H1 (cell line): ENCODE measurements at regions not wholly inside any gene's neighbourhood (a gene's known extent, or its start where the extent isn't known, plus 50 kb on each side); places are given as distances from the start of the nearest gene placed in this dataset.

Experiments used
- CTCF ChIA-PET: fragments of 300-600 bp; sonication (Branson Sonifier 250); formaldehyde crosslinking; loops from one replicate; lab custom pipeline; 2021; ENCODE audit not compliant: partially characterized antibody; lab: Charles Lee
- POLR2A ChIA-PET: fragments of 300-600 bp; sonication (Branson Sonifier 250); formaldehyde crosslinking; loops from one replicate; lab custom pipeline; 2021; ENCODE audit warnings: inconsistent platforms; ENCODE audit not compliant: partially characterized antibody; lab: Charles Lee
- DNase-seq, 2 experiments: peaks; one replicate each; pipeline versions ENCODE4 v3.0.0 to v3.0.0-alpha.2; 2010 to 2022; ENCODE audit warnings: low spot score in 2 of 2, low read depth in 1 of 2, mixed read lengths in 1 of 2
- FAIRE-seq: peaks from 2 replicates; lab custom pipeline; 2011; peaks lifted over from hg19 to GRCh38; lab: Jason Lieb, UNC
- H2AFZ ChIP-seq: 2 replicates; pipeline ENCODE4 v1.8.1; 2012; ENCODE audit warnings: low read length, inconsistent platforms
- H2AK5ac ChIP-seq: 2 replicates; pipeline ENCODE4 v1.6.1; 2013; ENCODE audit warnings: low read depth, low read length
- H2BK120ac ChIP-seq: replicated peaks from 2 replicates; pipeline ENCODE3; 2013; ENCODE audit warnings: low read depth, low read length, inconsistent platforms
- H2BK12ac ChIP-seq: 2 replicates; pipeline ENCODE4 v1.6.1; 2013; ENCODE audit warnings: low read depth, low read length
- H2BK15ac ChIP-seq: 2 replicates; pipeline ENCODE4 v1.6.1; 2013; ENCODE audit warnings: low read length
- H2BK20ac ChIP-seq: 2 replicates; pipeline ENCODE4 v1.6.1; 2013; ENCODE audit warnings: low read length
- H2BK5ac ChIP-seq: 2 replicates; pipeline ENCODE4 v1.6.1; 2013; ENCODE audit warnings: low read depth, low read length
- H3K14ac ChIP-seq: 2 replicates; pipeline ENCODE4 v1.6.1; 2013; ENCODE audit warnings: inconsistent platforms; ENCODE audit not compliant: insufficient read length
- H3K18ac ChIP-seq: 2 replicates; pipeline ENCODE4 v1.6.1; 2013; ENCODE audit warnings: low read length; ENCODE audit errors: extremely low read depth
- H3K23ac ChIP-seq: 2 replicates; pipeline ENCODE4 v1.6.1; 2013; ENCODE audit warnings: inconsistent platforms; ENCODE audit not compliant: insufficient read length
- H3K23me2 ChIP-seq: 2 replicates; pipeline ENCODE4 v1.6.1; 2013; ENCODE audit warnings: low read depth, low read length
- H3K27ac ChIP-seq: 2 replicates; pipeline ENCODE4 v1.6.1; 2011; ENCODE audit warnings: low read depth, low read length, inconsistent platforms
- H3K27me3 ChIP-seq, 4 experiments: replicated peaks in 1 of 4; 1 replicate in 1 of 4; 2 replicates in 3 of 4; pipeline versions ENCODE4 v1.6.1 to v1.8.1; 2011 to 2013; ENCODE audit warnings: low read length in 3 of 4, mild to moderate bottlenecking in 3 of 4, inconsistent platforms in 2 of 4, mixed read lengths in 2 of 4, moderate library complexity in 1 of 4; ENCODE audit not compliant: control insufficient read depth in 3 of 4, insufficient read depth in 3 of 4; ENCODE audit errors: extremely low read depth in 1 of 4
- H3K36me3 ChIP-seq, 4 experiments: 2 replicates each; pipeline versions ENCODE4 v1.6.1 to v1.8.1; 2011 to 2013; ENCODE audit warnings: mild to moderate bottlenecking in 4 of 4, low read length in 3 of 4, moderate library complexity in 2 of 4, control low read depth in 1 of 4, inconsistent platforms in 1 of 4; ENCODE audit not compliant: insufficient read depth in 4 of 4, control insufficient read depth in 2 of 4
- H3K4ac ChIP-seq: replicated peaks from 2 replicates; pipeline ENCODE3; 2013; ENCODE audit warnings: low read length, low read depth, mixed read lengths, inconsistent platforms; ENCODE audit not compliant: insufficient read length
- H3K4me1 ChIP-seq, 4 experiments: replicated peaks in 1 of 4; 1 replicate in 1 of 4; 2 replicates in 3 of 4; pipeline versions ENCODE4 v1.6.1 to v1.8.1; 2011 to 2013; ENCODE audit warnings: low read length in 3 of 4, inconsistent platforms in 2 of 4, mixed read lengths in 1 of 4; ENCODE audit not compliant: insufficient read depth in 4 of 4, control insufficient read depth in 3 of 4
- H3K4me2 ChIP-seq, 2 experiments: 2 replicates each; pipeline versions ENCODE4 v1.6.1 to v1.8.1; 2011 to 2013; ENCODE audit warnings: low read depth in 2 of 2, low read length in 2 of 2, control low read depth in 1 of 2, inconsistent platforms in 1 of 2, mild to moderate bottlenecking in 1 of 2; ENCODE audit not compliant: insufficient read depth in 1 of 2
- H3K4me3 ChIP-seq, 4 experiments: fragments of 200-600, 300-600 bp in 1 of 4; sonication (generic), shearing (Covaris generic), sonication (Bioruptor Twin) in 1 of 4; 2 replicates each; pipeline versions ENCODE4 v1.5.1 to v1.8.1; 2011 to 2016; ENCODE audit warnings: low read length in 4 of 4, low read depth in 3 of 4, control low read depth in 2 of 4, inconsistent platforms in 2 of 4, mild to moderate bottlenecking in 2 of 4, mixed read lengths in 1 of 4, moderate library complexity in 1 of 4; ENCODE audit not compliant: insufficient read depth in 2 of 4; ENCODE audit errors: extremely low read depth in 1 of 4
- H3K56ac ChIP-seq: replicated peaks from 2 replicates; pipeline ENCODE3; 2013; ENCODE audit warnings: low read depth, mild to moderate bottlenecking, mixed read lengths, low read length, inconsistent platforms; ENCODE audit not compliant: insufficient read length
- H3K79me1 ChIP-seq: 2 replicates; pipeline ENCODE4 v1.6.1; 2013; ENCODE audit warnings: low read depth, low read length, control low read depth
- H3K79me2 ChIP-seq, 2 experiments: 2 replicates each; pipeline versions ENCODE4 v1.6.1 to v1.8.1; 2012 to 2013; ENCODE audit warnings: low read length in 2 of 2, mild to moderate bottlenecking in 2 of 2, inconsistent platforms in 1 of 2; ENCODE audit not compliant: insufficient read depth in 2 of 2, control insufficient read depth in 1 of 2
- H3K9ac ChIP-seq, 4 experiments: replicated peaks in 1 of 4; 1 replicate in 1 of 4; 2 replicates in 3 of 4; pipeline versions ENCODE4 v1.6.1 to v1.8.1; 2011 to 2013; ENCODE audit warnings: low read depth in 3 of 4, low read length in 3 of 4, control low read depth in 2 of 4, mild to moderate bottlenecking in 2 of 4, moderate library complexity in 2 of 4, inconsistent platforms in 1 of 4; ENCODE audit errors: extremely low read depth in 1 of 4
- H3K9me3 ChIP-seq, 2 experiments: 2 replicates each; pipeline versions ENCODE4 v1.6.1 to v1.8.1; 2012 to 2013; ENCODE audit warnings: mild to moderate bottlenecking in 2 of 2, moderate library complexity in 2 of 2, control low read depth in 1 of 2, inconsistent platforms in 1 of 2, low read depth in 1 of 2, low read length in 1 of 2, mixed read lengths in 1 of 2; ENCODE audit not compliant: insufficient read depth in 2 of 2
- H4K20me1 ChIP-seq, 2 experiments: replicated peaks in 1 of 2; 2 replicates each; pipeline versions ENCODE3 to v1.8.1; 2011 to 2013; ENCODE audit warnings: inconsistent platforms in 2 of 2, low read length in 2 of 2, mild to moderate bottlenecking in 1 of 2; ENCODE audit not compliant: insufficient read depth in 2 of 2, control insufficient read depth in 1 of 2
- H4K5ac ChIP-seq: 2 replicates; pipeline ENCODE4 v1.6.1; 2013; ENCODE audit warnings: low read length, low read depth, mixed read lengths, inconsistent platforms; ENCODE audit not compliant: insufficient read length
- H4K8ac ChIP-seq: 2 replicates; pipeline ENCODE4 v1.8.0; 2013; ENCODE audit warnings: mild to moderate bottlenecking, moderate library complexity, low read length, inconsistent platforms; ENCODE audit not compliant: insufficient read depth; ENCODE audit errors: extremely low read depth
- H4K91ac ChIP-seq: replicated peaks from 2 replicates; pipeline ENCODE3; 2013; ENCODE audit warnings: low read length, mixed read lengths, inconsistent platforms; ENCODE audit not compliant: insufficient read length
- WGBS, 2 experiments: shearing (Covaris generic) in 1 of 2; methylation state at CpG; one replicate each; pipeline versions ENCODE4 v1.1.6 to v1.1.7; 2013 to 2015; ENCODE audit warnings: low lambda C conversion rate in 2 of 2, mixed read lengths in 2 of 2, inconsistent platforms in 1 of 2, low coverage in 1 of 2, missing lambda C conversion rate in 1 of 2; ENCODE audit not compliant: insufficient replicate concordance in 2 of 2, insufficient coverage in 1 of 2, insufficient read length in 1 of 2; ENCODE audit errors: extremely low coverage in 1 of 2, missing lambda C conversion rate in 1 of 2; 5-methylcytosine and 5-hydroxymethylcytosine counted together

- H3K56ac ChIP-seq, result no peak overlapping the region
- DNase-seq, result no peak
- WGBS, 2 experiments, result 80% methylated on average over 6 of the region's 10 CpGs; no CpG with 5 or more reads in 1 of the 2 experiments
Measured at GRCh38 chrX:39491548-39492297, 606.0 kb downstream of the BCOR start.

More at GRCh38 chrX:39491548-39492297, 606.0 kb downstream of the BCOR start:
- Histone ChIP-seq H4K8ac (no peak overlapping the region), H3K4me2 (no peak overlapping the region), H4K20me1 (no peaks in the 10 kb centered on the region), H3K4me3 (no peak overlapping the region), H2AFZ (no peak overlapping the region; the same call in 1 of the 2 replicates), H4K5ac (no peak overlapping the region), H2BK5ac (no peak overlapping the region), H2BK12ac (no peak overlapping the region), H3K4me1 (no peaks in the 10 kb centered on the region), H3K9ac (no peak overlapping the region), H3K79me1 (no peaks in the 10 kb centered on the region), H2BK15ac (no peak overlapping the region), H3K27ac (no peak overlapping the region), H3K4ac (no peak overlapping the region), H3K23ac (no peak overlapping the region), H4K91ac (no peak overlapping the region), H2BK20ac (no peak overlapping the region), H2AK5ac (no peak overlapping the region), H3K79me2 (no peaks in the 10 kb centered on the region), H3K27me3 (no peaks in the 10 kb centered on the region), H3K9me3 (no peaks in the 10 kb centered on the region), H3K14ac (no peak overlapping the region), H3K23me2 (no peaks in the 10 kb centered on the region), H3K36me3 (no peaks in the 10 kb centered on the region), H3K18ac (no peak overlapping the region), H2BK120ac (no peak overlapping the region)
- FAIRE-seq, result peak; percentile 19
- POLR2A ChIA-PET, result no interaction called here
- CTCF ChIA-PET, result no interaction called here
